HL-60 (cell line): ENCODE measurements at regions not wholly inside any gene's neighbourhood (a gene's known extent, or its start where the extent isn't known, plus 50 kb on each side); places are given as distances from the start of the nearest gene placed in this dataset.

Experiments
- GABPA ChIP-seq: IDR thresholded peaks from 2 replicates; pipeline ENCODE4 v1.6.1; 2012; ENCODE audit warnings: low read depth
- TF ChIP-seq, protein P1 (sequence below): IDR thresholded peaks from one replicate; pipeline ENCODE4 v1.5.1; 2011; ENCODE audit warnings: low read length, control low read depth, inconsistent platforms; ENCODE audit not compliant: insufficient read depth
- TF ChIP-seq, protein P2 (sequence below): IDR thresholded peaks from 2 replicates; pipeline ENCODE4 v1.6.1; 2012; ENCODE audit warnings: low read depth; ENCODE audit not compliant: insufficient replicate concordance

DNA sequence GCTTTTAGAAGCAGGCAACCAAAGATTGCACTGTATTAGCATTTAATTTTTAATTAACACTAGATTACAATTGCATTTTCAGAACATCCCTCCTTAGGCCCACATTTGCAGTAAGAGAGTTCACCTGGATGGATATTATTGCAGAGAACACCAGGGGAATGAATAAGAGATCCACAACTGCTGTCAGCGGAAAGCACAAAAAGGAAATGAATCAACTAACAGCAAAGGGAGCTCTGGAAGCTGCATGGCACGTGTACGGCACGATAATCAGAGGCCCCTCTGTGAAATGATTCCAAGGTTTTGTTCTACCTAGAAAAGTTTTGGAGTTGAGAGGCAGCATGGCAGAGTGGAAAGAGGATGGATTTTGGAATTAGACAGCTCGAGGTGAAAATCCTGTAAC, 361.2 kb upstream of the C9orf72 start:
- TF ChIP-seq, protein P1, sequence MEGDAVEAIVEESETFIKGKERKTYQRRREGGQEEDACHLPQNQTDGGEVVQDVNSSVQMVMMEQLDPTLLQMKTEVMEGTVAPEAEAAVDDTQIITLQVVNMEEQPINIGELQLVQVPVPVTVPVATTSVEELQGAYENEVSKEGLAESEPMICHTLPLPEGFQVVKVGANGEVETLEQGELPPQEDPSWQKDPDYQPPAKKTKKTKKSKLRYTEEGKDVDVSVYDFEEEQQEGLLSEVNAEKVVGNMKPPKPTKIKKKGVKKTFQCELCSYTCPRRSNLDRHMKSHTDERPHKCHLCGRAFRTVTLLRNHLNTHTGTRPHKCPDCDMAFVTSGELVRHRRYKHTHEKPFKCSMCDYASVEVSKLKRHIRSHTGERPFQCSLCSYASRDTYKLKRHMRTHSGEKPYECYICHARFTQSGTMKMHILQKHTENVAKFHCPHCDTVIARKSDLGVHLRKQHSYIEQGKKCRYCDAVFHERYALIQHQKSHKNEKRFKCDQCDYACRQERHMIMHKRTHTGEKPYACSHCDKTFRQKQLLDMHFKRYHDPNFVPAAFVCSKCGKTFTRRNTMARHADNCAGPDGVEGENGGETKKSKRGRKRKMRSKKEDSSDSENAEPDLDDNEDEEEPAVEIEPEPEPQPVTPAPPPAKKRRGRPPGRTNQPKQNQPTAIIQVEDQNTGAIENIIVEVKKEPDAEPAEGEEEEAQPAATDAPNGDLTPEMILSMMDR: no peak
- TF ChIP-seq, protein P2, sequence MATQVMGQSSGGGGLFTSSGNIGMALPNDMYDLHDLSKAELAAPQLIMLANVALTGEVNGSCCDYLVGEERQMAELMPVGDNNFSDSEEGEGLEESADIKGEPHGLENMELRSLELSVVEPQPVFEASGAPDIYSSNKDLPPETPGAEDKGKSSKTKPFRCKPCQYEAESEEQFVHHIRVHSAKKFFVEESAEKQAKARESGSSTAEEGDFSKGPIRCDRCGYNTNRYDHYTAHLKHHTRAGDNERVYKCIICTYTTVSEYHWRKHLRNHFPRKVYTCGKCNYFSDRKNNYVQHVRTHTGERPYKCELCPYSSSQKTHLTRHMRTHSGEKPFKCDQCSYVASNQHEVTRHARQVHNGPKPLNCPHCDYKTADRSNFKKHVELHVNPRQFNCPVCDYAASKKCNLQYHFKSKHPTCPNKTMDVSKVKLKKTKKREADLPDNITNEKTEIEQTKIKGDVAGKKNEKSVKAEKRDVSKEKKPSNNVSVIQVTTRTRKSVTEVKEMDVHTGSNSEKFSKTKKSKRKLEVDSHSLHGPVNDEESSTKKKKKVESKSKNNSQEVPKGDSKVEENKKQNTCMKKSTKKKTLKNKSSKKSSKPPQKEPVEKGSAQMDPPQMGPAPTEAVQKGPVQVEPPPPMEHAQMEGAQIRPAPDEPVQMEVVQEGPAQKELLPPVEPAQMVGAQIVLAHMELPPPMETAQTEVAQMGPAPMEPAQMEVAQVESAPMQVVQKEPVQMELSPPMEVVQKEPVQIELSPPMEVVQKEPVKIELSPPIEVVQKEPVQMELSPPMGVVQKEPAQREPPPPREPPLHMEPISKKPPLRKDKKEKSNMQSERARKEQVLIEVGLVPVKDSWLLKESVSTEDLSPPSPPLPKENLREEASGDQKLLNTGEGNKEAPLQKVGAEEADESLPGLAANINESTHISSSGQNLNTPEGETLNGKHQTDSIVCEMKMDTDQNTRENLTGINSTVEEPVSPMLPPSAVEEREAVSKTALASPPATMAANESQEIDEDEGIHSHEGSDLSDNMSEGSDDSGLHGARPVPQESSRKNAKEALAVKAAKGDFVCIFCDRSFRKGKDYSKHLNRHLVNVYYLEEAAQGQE: no peak
- TF ChIP-seq GABPA: no peak
